OCI-LY7 (cell line): ENCODE measurements at regions not wholly inside any gene's neighbourhood (a gene's known extent, or its start where the extent isn't known, plus 50 kb on each side); places are given as distances from the start of the nearest gene placed in this dataset.
A peak's percentile ranks its signal among the peaks of the same experiment; 100 is the strongest.

Source experiments
- BruUV-seq: library from RNA; stranded (reverse); fragments of 400-500 nt; replicated peaks from 2 replicates; lab custom pipeline; 2021; lab: Mats Ljungman, UMichigan
- CTCF ChIA-PET: fragments of 300-600 bp; sonication (Branson Sonifier 250); formaldehyde crosslinking; loops from one replicate; lab custom pipeline; 2022; ENCODE audit warnings: antibody characterized with exemption; ENCODE audit not compliant: unreplicated experiment; lab: Charles Lee
- POLR2A ChIA-PET: fragments of 300-600 bp; sonication (Branson Sonifier 250); formaldehyde crosslinking; loops from one replicate; lab custom pipeline; 2022; ENCODE audit warnings: antibody characterized with exemption; lab: Charles Lee
- DNase-seq: peaks from one replicate; pipeline ENCODE4 v3.0.0-alpha.2; 2015; ENCODE audit warnings: low spot score
- H2AFZ ChIP-seq: fragments of 200-600 bp; sonication (generic), shearing (Covaris generic); 2 replicates; pipeline ENCODE4 v1.6.1; 2014; ENCODE audit warnings: mild to moderate bottlenecking, antibody characterized with exemption, low read length, moderate library complexity
- H3K27ac ChIP-seq: fragments of 200-600 bp; sonication (generic); 2 replicates; pipeline ENCODE4 v1.5.1; 2014; ENCODE audit warnings: mixed run types, low read depth, mild to moderate bottlenecking, moderate library complexity, low read length, inconsistent platforms; ENCODE audit not compliant: poor library complexity, severe bottlenecking
- H3K36me3 ChIP-seq: fragments of 200-600 bp; sonication (generic); 2 replicates; pipeline ENCODE4 v1.6.1; 2014; ENCODE audit warnings: mild to moderate bottlenecking, antibody characterized with exemption, low read length, moderate library complexity, mixed read lengths; ENCODE audit not compliant: insufficient read depth
- H3K4me1 ChIP-seq: fragments of 200-600 bp; sonication (generic); 2 replicates; pipeline ENCODE4 v1.5.1; 2014; ENCODE audit warnings: mild to moderate bottlenecking, low read length; ENCODE audit not compliant: insufficient read depth, poor library complexity, severe bottlenecking
- H3K4me2 ChIP-seq: fragments of 200-600 bp; sonication (generic); 2 replicates; pipeline ENCODE4 v1.6.1; 2014; ENCODE audit warnings: mild to moderate bottlenecking, low read length
- H3K4me3 ChIP-seq: fragments of 200-600 bp; sonication (generic); 2 replicates; pipeline ENCODE4 v1.5.1; 2014; ENCODE audit warnings: mild to moderate bottlenecking, low read depth, low read length; ENCODE audit not compliant: poor library complexity, severe bottlenecking
- H3K79me2 ChIP-seq: fragments of 200-600 bp; sonication (generic); 2 replicates; pipeline ENCODE4 v1.6.1; 2016; ENCODE audit warnings: low read depth, mild to moderate bottlenecking, low read length, moderate library complexity, mixed read lengths; ENCODE audit not compliant: insufficient read depth
- H3K9me2 ChIP-seq: fragments of 200-600 bp; sonication (generic); 2 replicates; pipeline ENCODE4 v1.6.1; 2016; ENCODE audit warnings: mild to moderate bottlenecking, low read length, mixed read lengths; ENCODE audit not compliant: insufficient read depth
- H3K9me3 ChIP-seq: fragments of 200-600 bp; sonication (generic); 2 replicates; pipeline ENCODE4 v1.6.1; 2014; ENCODE audit warnings: mild to moderate bottlenecking, mixed run types, low read length, mixed read lengths
- H4K20me1 ChIP-seq: fragments of 200-600 bp; sonication (generic); 2 replicates; pipeline ENCODE4 v1.6.1; 2014; ENCODE audit warnings: mild to moderate bottlenecking, antibody characterized with exemption, low read length, moderate library complexity, mixed read lengths; ENCODE audit not compliant: insufficient read depth
- CTCF ChIP-seq: fragments of 200-600 bp; sonication (generic); conservative IDR thresholded peaks from 2 replicates; pipeline ENCODE4 v1.5.1; 2014; ENCODE audit warnings: mild to moderate bottlenecking, antibody characterized with exemption, low read length, moderate library complexity, mixed read lengths
- EZH2phosphoT487 ChIP-seq: fragments of 200-600 bp; sonication (generic); IDR thresholded peaks from 2 replicates; pipeline ENCODE4 v1.6.1; 2018; ENCODE audit warnings: low read depth, borderline replicate concordance, mild to moderate bottlenecking, mixed run types, antibody characterized with exemption, low read length, moderate library complexity, mixed read lengths
- intact Hi-C: fragments of 100-400 bp; cut with micrococcal nuclease; formaldehyde crosslinking; loops from one replicate; pipeline ENCODE4 v1.10.0; 2022; ENCODE audit not compliant: unreplicated experiment

- intact Hi-C loops: no loop called here
- no peaks in the 10 kb centered on the region for H3K36me3 ChIP-seq
- H3K9me2 ChIP-seq: no peaks in the 10 kb centered on the region
- H3K4me2 ChIP-seq: no peak overlapping the region
- no peaks in the 10 kb centered on the region for H3K79me2 ChIP-seq
- H3K27ac ChIP-seq: no peak overlapping the region
- no peaks in the 10 kb centered on the region for H3K9me3 ChIP-seq
- no peak overlapping the region for H2AFZ ChIP-seq
- peak; percentile 62 for TF ChIP-seq CTCF
- no peak for TF ChIP-seq EZH2phosphoT487
- no peak overlapping the region for H3K4me3 ChIP-seq
- H3K4me1 ChIP-seq: no peaks in the 10 kb centered on the region
- DNase-seq: no peak
- BruUV-seq: no TSS peak
- POLR2A ChIA-PET: interaction anchor here (1.2 kb wide), 1 partner anchor 179 kb away, joined by 3 read pairs; no protein-coding TSS in a partner anchor
- H4K20me1 ChIP-seq: no peaks in the 10 kb centered on the region
- CTCF ChIA-PET: no interaction called here
Observed at GRCh38 chr4:147407261-147408045, 73.4 kb upstream of the EDNRA start.

- Histone ChIP-seq H3K9me2 (no peaks in the 10 kb centered on the region), H3K27ac (no peak overlapping the region), H3K9me3 (no peaks in the 10 kb centered on the region), H3K4me3 (no peak overlapping the region), H3K4me1 (no peaks in the 10 kb centered on the region), H2AFZ (no peak overlapping the region), H3K36me3 (no peaks in the 10 kb centered on the region), H4K20me1 (no peaks in the 10 kb centered on the region), H3K4me2 (no peak overlapping the region), H3K79me2 (no peaks in the 10 kb centered on the region)
- ChIA-PET CTCF (no interaction called here), POLR2A (interaction anchor here (1.2 kb wide), 1 partner anchor 178 kb away, joined by 3 read pairs; no protein-coding TSS in a partner anchor)
- no peak for DNase-seq
- no TSS peak for BruUV-seq
- intact Hi-C loops: no loop called here
- TF ChIP-seq EZH2phosphoT487: no peak
- no peak for TF ChIP-seq CTCF
Observed at GRCh38 chr4:147408189-147408588, 72.7 kb upstream of the EDNRA start.

GRCh38 chr4:147409350-147409749 lies 71.5 kb upstream of the EDNRA start:
- TF ChIP-seq CTCF (no peak), EZH2phosphoT487 (no peak)
- Histone ChIP-seq H3K4me1 (no peaks in the 10 kb centered on the region), H3K9me3 (no peaks in the 10 kb centered on the region), H3K9me2 (no peaks in the 10 kb centered on the region), H3K79me2 (no peaks in the 10 kb centered on the region), H3K4me2 (no peak overlapping the region), H3K36me3 (no peaks in the 10 kb centered on the region), H3K27ac (no peak overlapping the region), H3K4me3 (no peak overlapping the region), H2AFZ (no peak overlapping the region), H4K20me1 (no peaks in the 10 kb centered on the region)
- no peak for DNase-seq
- intact Hi-C loops: no loop called here
- CTCF ChIA-PET: no interaction called here
- POLR2A ChIA-PET: no interaction called here
- BruUV-seq: no TSS peak
